ENCODE measurements at regions not wholly inside any gene's neighbourhood (a gene's known extent, or its start where the extent isn't known, plus 50 kb on each side); places are given as distances from the start of the nearest gene placed in this dataset.

- H3K36me3 ChIP-seq: no peaks in the 10 kb centered on the region
- DNase-seq (ENCODE audit: low spot score): no peak
- TF ChIP-seq POLR2A (IDR thresholded peaks at IDR 0.05) (no peak), CTCF (IDR thresholded peaks at IDR 0.05) (no peak), POLR2AphosphoS5 (IDR thresholded peaks at IDR 0.05) (no peak)
- H3K4me3 ChIP-seq: no peak overlapping the region
- H3K27me3 ChIP-seq (replicated peaks; ENCODE audit: insufficient read depth): no peaks in the 10 kb centered on the region
- no peaks in the 10 kb centered on the region for H3K4me1 ChIP-seq (replicated peaks)
- H3K9me3 ChIP-seq: no peaks in the 10 kb centered on the region
- no peak overlapping the region for H3K27ac ChIP-seq
- intact Hi-C loops (cut with DNase I): no loop called here
These were observed 166.0 kb downstream of the TRMT11 start for GRCh38 chr6:126152372-126152745.

GRCh38 chr6:126153661-126154060 is 167.3 kb downstream of the TRMT11 start:
- intact Hi-C loops (cut with DNase I): no loop called here
- TF ChIP-seq CTCF (IDR thresholded peaks at IDR 0.05): no peak
- TF ChIP-seq POLR2AphosphoS5 (IDR thresholded peaks at IDR 0.05): no peak
- no peak for TF ChIP-seq POLR2A (IDR thresholded peaks at IDR 0.05)
- H3K27me3 ChIP-seq (replicated peaks; ENCODE audit: insufficient read depth): no peaks in the 10 kb centered on the region
- H3K4me1 ChIP-seq (replicated peaks): no peaks in the 10 kb centered on the region
- no peak for DNase-seq (ENCODE audit: low spot score)
- no peak overlapping the region for H3K27ac ChIP-seq
- no peaks in the 10 kb centered on the region for H3K9me3 ChIP-seq
- no peaks in the 10 kb centered on the region for H3K36me3 ChIP-seq
- 66% methylated on average over 3 of the region's 3 CpGs for WGBS
- no peak overlapping the region for H3K4me3 ChIP-seq

- TF ChIP-seq POLR2AphosphoS5 (IDR thresholded peaks at IDR 0.05) (no peak), POLR2A (IDR thresholded peaks at IDR 0.05) (no peak), CTCF (IDR thresholded peaks at IDR 0.05) (no peak)
- Histone ChIP-seq H3K27ac (no peak overlapping the region), H3K36me3 (no peaks in the 10 kb centered on the region), H3K9me3 (no peaks in the 10 kb centered on the region), H3K27me3 (replicated peaks; ENCODE audit: insufficient read depth) (no peaks in the 10 kb centered on the region), H3K4me1 (replicated peaks) (no peaks in the 10 kb centered on the region), H3K4me3 (no peak overlapping the region)
- 58% methylated on average over 1 of the region's 1 CpG for WGBS
- intact Hi-C loops (cut with DNase I): no loop called here
- DNase-seq (ENCODE audit: low spot score): no peak
These were observed 170.6 kb downstream of the TRMT11 start for GRCh38 chr6:126156973-126157372.

- H3K9me3 ChIP-seq: no peaks in the 10 kb centered on the region
- no peak for DNase-seq (ENCODE audit: low spot score)
- WGBS: 72% methylated on average over 2 of the region's 2 CpGs
- no peaks in the 10 kb centered on the region for H3K4me1 ChIP-seq (replicated peaks)
- H3K27ac ChIP-seq: no peak overlapping the region
- intact Hi-C loops (cut with DNase I): no loop called here
- TF ChIP-seq CTCF (IDR thresholded peaks at IDR 0.05) (no peak), POLR2AphosphoS5 (IDR thresholded peaks at IDR 0.05) (no peak), POLR2A (IDR thresholded peaks at IDR 0.05) (no peak)
- H3K27me3 ChIP-seq (replicated peaks; ENCODE audit: insufficient read depth): no peaks in the 10 kb centered on the region
- H3K4me3 ChIP-seq: no peak overlapping the region
- H3K36me3 ChIP-seq: no peaks in the 10 kb centered on the region
These were observed 172.2 kb upstream of the CENPW start for GRCh38 chr6:126167726-126168125.

GRCh38 chr6:126170433-126170832 is 169.5 kb upstream of the CENPW start:
- TF ChIP-seq POLR2AphosphoS5 (IDR thresholded peaks at IDR 0.05): no peak
- no peak for TF ChIP-seq POLR2A (IDR thresholded peaks at IDR 0.05)
- TF ChIP-seq CTCF (IDR thresholded peaks at IDR 0.05): no peak
- WGBS: 63% methylated on average over 5 of the region's 5 CpGs
- Histone ChIP-seq H3K9me3 (no peaks in the 10 kb centered on the region), H3K27me3 (replicated peaks; ENCODE audit: insufficient read depth) (no peaks in the 10 kb centered on the region), H3K36me3 (no peaks in the 10 kb centered on the region), H3K27ac (no peak overlapping the region), H3K4me3 (no peak overlapping the region), H3K4me1 (replicated peaks) (no peaks in the 10 kb centered on the region)
- intact Hi-C loops (cut with DNase I): loop anchor here (10.0 kb wide), 1 partner anchor 174 kb away; the partner anchor contains the start of gene CENPW
- DNase-seq (ENCODE audit: low spot score): no peak
